ENCODE measurements at regions not wholly inside any gene's neighbourhood (a gene's known extent, or its start where the extent isn't known, plus 50 kb on each side); places are given as distances from the start of the nearest gene placed in this dataset.

GRCh38 chr3:105197863-105198262 lies 168.8 kb upstream of the ALCAM start:
- H3K9me3 ChIP-seq (ENCODE audit: control insufficient read depth, low read depth, low read length) = no peaks in the 10 kb centered on the region
- 56% methylated on average over 1 of the region's 2 CpGs for WGBS (ENCODE audit: insufficient coverage, low lambda C conversion rate)
- DNase-seq = no peak
- H3K4me3 ChIP-seq (ENCODE audit: low read length) = no peak overlapping the region
- H3K27me3 ChIP-seq (ENCODE audit: control insufficient read depth, insufficient read depth, low read length) = no peaks in the 10 kb centered on the region
- H3K36me3 ChIP-seq (ENCODE audit: control insufficient read depth, insufficient read depth, low read length) = no peaks in the 10 kb centered on the region
- no peaks in the 10 kb centered on the region for H3K4me1 ChIP-seq (ENCODE audit: control insufficient read depth, insufficient read depth, low read length)
- no peak overlapping the region for H3K27ac ChIP-seq (ENCODE audit: low read length)

GRCh38 chr3:105199217-105199616 lies 167.5 kb upstream of the ALCAM start:
- Histone ChIP-seq H3K4me1 (ENCODE audit: control insufficient read depth, insufficient read depth, low read length) (no peaks in the 10 kb centered on the region), H3K4me3 (ENCODE audit: low read length) (no peak overlapping the region), H3K36me3 (ENCODE audit: control insufficient read depth, insufficient read depth, low read length) (no peaks in the 10 kb centered on the region), H3K27ac (ENCODE audit: low read length) (no peak overlapping the region), H3K27me3 (ENCODE audit: control insufficient read depth, insufficient read depth, low read length) (no peaks in the 10 kb centered on the region), H3K9me3 (ENCODE audit: control insufficient read depth, low read depth, low read length) (no peaks in the 10 kb centered on the region)
- 100% methylated on average over 1 of the region's 3 CpGs for WGBS (ENCODE audit: insufficient coverage, low lambda C conversion rate)
- no peak for DNase-seq

GRCh38 chr3:105210141-105210540 lies 156.6 kb upstream of the ALCAM start:
- WGBS (ENCODE audit: insufficient coverage, low lambda C conversion rate) = 71% methylated on average over 1 of the region's 1 CpG
- H3K27ac ChIP-seq (ENCODE audit: low read length) = no peak overlapping the region
- no peaks in the 10 kb centered on the region for H3K4me1 ChIP-seq (ENCODE audit: control insufficient read depth, insufficient read depth, low read length)
- no peaks in the 10 kb centered on the region for H3K9me3 ChIP-seq (ENCODE audit: control insufficient read depth, low read depth, low read length)
- no peaks in the 10 kb centered on the region for H3K36me3 ChIP-seq (ENCODE audit: control insufficient read depth, insufficient read depth, low read length)
- H3K27me3 ChIP-seq (ENCODE audit: control insufficient read depth, insufficient read depth, low read length) = no peaks in the 10 kb centered on the region
- no peak overlapping the region for H3K4me3 ChIP-seq (ENCODE audit: low read length)
- DNase-seq = no peak

GRCh38 chr3:105214590-105214989 lies 152.1 kb upstream of the ALCAM start:
- no peaks in the 10 kb centered on the region for H3K36me3 ChIP-seq (ENCODE audit: control insufficient read depth, insufficient read depth, low read length)
- no peaks in the 10 kb centered on the region for H3K9me3 ChIP-seq (ENCODE audit: control insufficient read depth, low read depth, low read length)
- no peak overlapping the region for H3K4me3 ChIP-seq (ENCODE audit: low read length)
- H3K4me1 ChIP-seq (ENCODE audit: control insufficient read depth, insufficient read depth, low read length) = no peaks in the 10 kb centered on the region
- H3K27ac ChIP-seq (ENCODE audit: low read length) = no peak overlapping the region
- H3K27me3 ChIP-seq (ENCODE audit: control insufficient read depth, insufficient read depth, low read length) = no peaks in the 10 kb centered on the region
- 100% methylated on average over 1 of the region's 1 CpG for WGBS (ENCODE audit: insufficient coverage, low lambda C conversion rate)
- no peak for DNase-seq

- whole genome bisulfite sequencing (ENCODE audit: insufficient coverage, low lambda C conversion rate) = 92% methylated on average over 4 of the region's 8 CpGs
- H3K27me3 ChIP-seq (ENCODE audit: control insufficient read depth, insufficient read depth, low read length) = no peaks in the 10 kb centered on the region
- H3K9me3 ChIP-seq (ENCODE audit: control insufficient read depth, low read depth, low read length) = no peaks in the 10 kb centered on the region
- no peak for DNase-seq
- no peak overlapping the region for H3K27ac ChIP-seq (ENCODE audit: low read length)
- H3K4me3 ChIP-seq (ENCODE audit: low read length) = no peak overlapping the region
- H3K4me1 ChIP-seq (ENCODE audit: control insufficient read depth, insufficient read depth, low read length) = no peaks in the 10 kb centered on the region
- H3K36me3 ChIP-seq (ENCODE audit: control insufficient read depth, insufficient read depth, low read length) = no peaks in the 10 kb centered on the region
Observed at GRCh38 chr3:105222568-105223093, 144.1 kb upstream of the ALCAM start.

- H3K9me3 ChIP-seq (ENCODE audit: control insufficient read depth, low read depth, low read length) = no peaks in the 10 kb centered on the region
- no peaks in the 10 kb centered on the region for H3K36me3 ChIP-seq (ENCODE audit: control insufficient read depth, insufficient read depth, low read length)
- WGBS (ENCODE audit: insufficient coverage, low lambda C conversion rate) = 100% methylated on average over 1 of the region's 11 CpGs
- no peak overlapping the region for H3K4me3 ChIP-seq (ENCODE audit: low read length)
- H3K27ac ChIP-seq (ENCODE audit: low read length) = no peak overlapping the region
- DNase-seq = no peak
- H3K27me3 ChIP-seq (ENCODE audit: control insufficient read depth, insufficient read depth, low read length) = no peaks in the 10 kb centered on the region
- H3K4me1 ChIP-seq (ENCODE audit: control insufficient read depth, insufficient read depth, low read length) = no peaks in the 10 kb centered on the region
Observed at GRCh38 chr3:105223815-105224214, 142.9 kb upstream of the ALCAM start.

- Histone ChIP-seq H3K9me3 (ENCODE audit: control insufficient read depth, low read depth, low read length) (no peaks in the 10 kb centered on the region), H3K27ac (ENCODE audit: low read length) (no peak overlapping the region), H3K4me3 (ENCODE audit: low read length) (no peak overlapping the region), H3K27me3 (ENCODE audit: control insufficient read depth, insufficient read depth, low read length) (no peaks in the 10 kb centered on the region), H3K36me3 (ENCODE audit: control insufficient read depth, insufficient read depth, low read length) (no peaks in the 10 kb centered on the region), H3K4me1 (ENCODE audit: control insufficient read depth, insufficient read depth, low read length) (no peaks in the 10 kb centered on the region)
- no CpG with 5 or more reads among the region's 3 CpGs for WGBS (ENCODE audit: insufficient coverage, low lambda C conversion rate)
- DNase-seq = no peak
Observed at GRCh38 chr3:105228696-105229095, 138.0 kb upstream of the ALCAM start.

GRCh38 chr3:105232553-105232952 lies 134.2 kb upstream of the ALCAM start:
- no CpG with 5 or more reads among the region's 1 CpG for WGBS (ENCODE audit: insufficient coverage, low lambda C conversion rate)
- no peak for DNase-seq
- no peaks in the 10 kb centered on the region for H3K27me3 ChIP-seq (ENCODE audit: control insufficient read depth, insufficient read depth, low read length)
- no peaks in the 10 kb centered on the region for H3K9me3 ChIP-seq (ENCODE audit: control insufficient read depth, low read depth, low read length)
- no peak overlapping the region for H3K27ac ChIP-seq (ENCODE audit: low read length)
- no peaks in the 10 kb centered on the region for H3K36me3 ChIP-seq (ENCODE audit: control insufficient read depth, insufficient read depth, low read length)
- no peaks in the 10 kb centered on the region for H3K4me1 ChIP-seq (ENCODE audit: control insufficient read depth, insufficient read depth, low read length)
- H3K4me3 ChIP-seq (ENCODE audit: low read length) = no peak overlapping the region

- Histone ChIP-seq H3K4me1 (ENCODE audit: control insufficient read depth, insufficient read depth, low read length) (no peaks in the 10 kb centered on the region), H3K4me3 (ENCODE audit: low read length) (no peak overlapping the region), H3K27ac (ENCODE audit: low read length) (no peak overlapping the region), H3K27me3 (ENCODE audit: control insufficient read depth, insufficient read depth, low read length) (no peaks in the 10 kb centered on the region), H3K9me3 (ENCODE audit: control insufficient read depth, low read depth, low read length) (no peaks in the 10 kb centered on the region), H3K36me3 (ENCODE audit: control insufficient read depth, insufficient read depth, low read length) (no peaks in the 10 kb centered on the region)
- WGBS (ENCODE audit: insufficient coverage, low lambda C conversion rate) = no CpG with 5 or more reads among the region's 1 CpG
- DNase-seq = no peak
Observed at GRCh38 chr3:105233010-105233409, 133.7 kb upstream of the ALCAM start.

GRCh38 chr3:105235221-105235620 lies 131.5 kb upstream of the ALCAM start:
- 31% methylated on average over 2 of the region's 2 CpGs for WGBS (ENCODE audit: insufficient coverage, low lambda C conversion rate)
- no peak for DNase-seq
- Histone ChIP-seq H3K27ac (ENCODE audit: low read length) (no peak overlapping the region), H3K4me3 (ENCODE audit: low read length) (no peak overlapping the region), H3K9me3 (ENCODE audit: control insufficient read depth, low read depth, low read length) (no peaks in the 10 kb centered on the region), H3K36me3 (ENCODE audit: control insufficient read depth, insufficient read depth, low read length) (no peaks in the 10 kb centered on the region), H3K27me3 (ENCODE audit: control insufficient read depth, insufficient read depth, low read length) (no peaks in the 10 kb centered on the region), H3K4me1 (ENCODE audit: control insufficient read depth, insufficient read depth, low read length) (no peaks in the 10 kb centered on the region)

- no peak for DNase-seq
- Histone ChIP-seq H3K36me3 (ENCODE audit: control insufficient read depth, insufficient read depth, low read length) (no peaks in the 10 kb centered on the region), H3K9me3 (ENCODE audit: control insufficient read depth, low read depth, low read length) (no peaks in the 10 kb centered on the region), H3K4me1 (ENCODE audit: control insufficient read depth, insufficient read depth, low read length) (no peaks in the 10 kb centered on the region), H3K4me3 (ENCODE audit: low read length) (no peak overlapping the region), H3K27me3 (ENCODE audit: control insufficient read depth, insufficient read depth, low read length) (no peaks in the 10 kb centered on the region), H3K27ac (ENCODE audit: low read length) (no peak overlapping the region)
- WGBS (ENCODE audit: insufficient coverage, low lambda C conversion rate) = 80% methylated on average over 1 of the region's 1 CpG
Observed at GRCh38 chr3:105235785-105236184, 130.9 kb upstream of the ALCAM start.
